ENCODE measurements at regions not wholly inside any gene's neighbourhood (a gene's known extent, or its start where the extent isn't known, plus 50 kb on each side); places are given as distances from the start of the nearest gene placed in this dataset.

DNA sequence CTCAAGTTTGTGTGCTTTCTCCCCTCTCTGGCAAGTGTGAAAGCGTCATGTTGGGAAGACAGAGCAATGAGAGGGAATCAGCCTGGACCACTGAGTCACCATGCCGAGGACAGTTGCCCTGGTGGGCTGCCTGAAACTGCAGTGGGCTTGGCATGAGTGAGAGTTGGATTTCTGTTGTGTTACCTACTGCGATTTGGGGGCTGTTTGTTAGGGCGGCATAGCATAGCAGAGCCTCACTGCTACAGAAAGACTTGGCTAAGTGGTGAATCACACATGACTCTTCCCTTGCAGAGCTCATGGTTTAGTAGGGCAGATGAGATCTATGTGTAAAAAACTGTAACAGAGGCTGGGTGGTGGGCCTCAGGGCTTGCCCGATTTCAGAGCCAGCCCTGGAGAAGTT is 324.6 kb downstream of the C16orf95 start:
- Histone ChIP-seq H3K9ac (ENCODE audit: insufficient read depth, low read length) (no peak overlapping the region), H3K4me3 (replicated peaks in 1 of 4; ENCODE audit: control extremely low read depth in 1 of 4, insufficient read depth in 1 of 4, low read depth in 3 of 4, low read length in 4 of 4) (no peak overlapping the region)
- DNase-seq (ENCODE audit: low read depth in 2 of 2) = peak in 1 of 2 donors; percentile 42

DNA sequence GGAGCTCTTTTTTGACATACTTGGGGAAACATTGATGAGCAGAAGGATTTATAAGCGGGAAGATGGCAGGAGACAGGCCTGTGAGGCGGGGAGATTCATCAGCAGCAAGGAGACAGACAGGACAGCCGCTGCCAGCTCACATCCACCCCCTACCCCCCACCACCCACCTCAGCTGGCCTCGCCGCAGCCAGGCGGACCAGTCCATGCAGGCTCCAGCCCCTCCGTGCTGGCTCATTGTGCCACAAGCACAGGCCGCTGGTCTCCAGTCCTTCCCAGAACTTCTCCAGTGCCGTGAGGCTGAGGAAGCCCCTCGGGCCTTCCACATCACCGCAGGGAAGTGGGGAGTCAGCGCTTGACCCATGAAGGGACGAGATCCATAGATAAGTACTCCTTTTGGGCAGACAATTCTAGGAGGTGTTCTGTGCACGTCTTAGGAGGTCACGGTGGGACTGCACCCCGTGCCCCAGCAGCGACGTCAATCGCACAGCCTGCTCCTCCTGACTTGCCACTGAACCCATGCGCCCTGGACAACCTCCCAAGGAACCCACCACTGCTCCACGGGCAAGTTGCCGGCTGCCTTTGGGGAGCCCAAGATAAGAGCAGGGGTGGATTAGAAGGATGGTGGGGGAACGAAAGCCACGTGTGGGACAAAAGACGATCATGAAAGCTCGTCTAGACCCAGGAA is 323.6 kb downstream of the C16orf95 start:
- Histone ChIP-seq H2AFZ (ENCODE audit: low read length) (no peak overlapping the region), H3K4me1 (ENCODE audit: control insufficient read depth, extremely low read depth, insufficient read depth, low read length) (peaks cover 20% of the 10 kb centered on the region), H3K9me3 (ENCODE audit: control insufficient read depth, insufficient read depth, low read depth, low read length) (no peaks in the 10 kb centered on the region), H3K4me3 (replicated peaks in 1 of 4; ENCODE audit: control extremely low read depth in 1 of 4, insufficient read depth in 1 of 4, low read depth in 3 of 4, low read length in 4 of 4) (no peak overlapping the region), H3K9ac (ENCODE audit: insufficient read depth, low read length) (no peak overlapping the region), H3K27ac (ENCODE audit: insufficient read depth, low read length) (no peak overlapping the region), H3K36me3 (ENCODE audit: control insufficient read depth, insufficient read depth, low read length) (no peaks in the 10 kb centered on the region), H3K79me2 (ENCODE audit: control insufficient read depth, insufficient read depth, low read length) (no peaks in the 10 kb centered on the region), H3K4me2 (ENCODE audit: extremely low read depth, insufficient read depth, low read length) (no peak overlapping the region), H4K20me1 (ENCODE audit: control insufficient read depth, extremely low read depth, insufficient read depth, low read length) (no peaks in the 10 kb centered on the region), H3K27me3 (ENCODE audit: control insufficient read depth, insufficient read depth, low read length) (no peaks in the 10 kb centered on the region)
- DNase-seq (ENCODE audit: low read depth in 2 of 2) = no peak
- TF ChIP-seq EZH2 (IDR thresholded peaks at IDR 0.05; ENCODE audit: low read length, missing control alignments) = no peak
- TF ChIP-seq, protein P1, sequence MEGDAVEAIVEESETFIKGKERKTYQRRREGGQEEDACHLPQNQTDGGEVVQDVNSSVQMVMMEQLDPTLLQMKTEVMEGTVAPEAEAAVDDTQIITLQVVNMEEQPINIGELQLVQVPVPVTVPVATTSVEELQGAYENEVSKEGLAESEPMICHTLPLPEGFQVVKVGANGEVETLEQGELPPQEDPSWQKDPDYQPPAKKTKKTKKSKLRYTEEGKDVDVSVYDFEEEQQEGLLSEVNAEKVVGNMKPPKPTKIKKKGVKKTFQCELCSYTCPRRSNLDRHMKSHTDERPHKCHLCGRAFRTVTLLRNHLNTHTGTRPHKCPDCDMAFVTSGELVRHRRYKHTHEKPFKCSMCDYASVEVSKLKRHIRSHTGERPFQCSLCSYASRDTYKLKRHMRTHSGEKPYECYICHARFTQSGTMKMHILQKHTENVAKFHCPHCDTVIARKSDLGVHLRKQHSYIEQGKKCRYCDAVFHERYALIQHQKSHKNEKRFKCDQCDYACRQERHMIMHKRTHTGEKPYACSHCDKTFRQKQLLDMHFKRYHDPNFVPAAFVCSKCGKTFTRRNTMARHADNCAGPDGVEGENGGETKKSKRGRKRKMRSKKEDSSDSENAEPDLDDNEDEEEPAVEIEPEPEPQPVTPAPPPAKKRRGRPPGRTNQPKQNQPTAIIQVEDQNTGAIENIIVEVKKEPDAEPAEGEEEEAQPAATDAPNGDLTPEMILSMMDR (conservative IDR thresholded peaks at IDR 0.05 in 1 of 2, IDR thresholded peaks at IDR 0.05 in 1 of 2; ENCODE audit: low read depth in 1 of 2, low read length in 2 of 2) = no peak

More for the DNA sequence above, 324.6 kb downstream of the C16orf95 start:
- Histone ChIP-seq H3K4me1 (ENCODE audit: control insufficient read depth, extremely low read depth, insufficient read depth, low read length) (peaks cover 20% of the 10 kb centered on the region), H4K20me1 (ENCODE audit: control insufficient read depth, extremely low read depth, insufficient read depth, low read length) (no peaks in the 10 kb centered on the region), H3K27me3 (ENCODE audit: control insufficient read depth, insufficient read depth, low read length) (no peaks in the 10 kb centered on the region), H3K79me2 (ENCODE audit: control insufficient read depth, insufficient read depth, low read length) (no peaks in the 10 kb centered on the region), H3K9me3 (ENCODE audit: control insufficient read depth, insufficient read depth, low read depth, low read length) (no peaks in the 10 kb centered on the region), H3K36me3 (ENCODE audit: control insufficient read depth, insufficient read depth, low read length) (no peaks in the 10 kb centered on the region), H3K4me2 (ENCODE audit: extremely low read depth, insufficient read depth, low read length) (no peak overlapping the region), H2AFZ (ENCODE audit: low read length) (no peak overlapping the region), H3K27ac (ENCODE audit: insufficient read depth, low read length) (no peak overlapping the region)
- TF ChIP-seq, protein P1 (conservative IDR thresholded peaks at IDR 0.05 in 1 of 2, IDR thresholded peaks at IDR 0.05 in 1 of 2; ENCODE audit: low read depth in 1 of 2, low read length in 2 of 2) = no peak
- no peak for TF ChIP-seq EZH2 (IDR thresholded peaks at IDR 0.05; ENCODE audit: low read length, missing control alignments)

DNA sequence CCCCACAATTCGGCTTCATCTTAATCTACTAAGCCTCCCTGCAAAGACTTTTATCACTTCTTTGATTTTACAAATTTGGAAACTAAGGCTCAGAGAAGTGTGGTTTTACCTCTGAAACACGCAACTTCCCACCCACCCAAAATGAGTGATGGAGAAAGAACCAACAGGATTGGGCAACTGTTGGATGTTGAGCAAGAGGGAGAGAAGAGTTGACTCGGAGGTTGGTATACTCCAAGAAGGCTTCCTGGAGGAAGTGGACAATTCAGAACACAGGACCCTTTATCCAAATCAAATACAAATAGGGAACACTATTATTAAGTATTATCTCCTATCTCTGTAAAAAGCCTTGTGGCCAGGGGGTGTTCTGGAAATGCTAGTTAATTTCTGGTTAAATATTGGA is 323.0 kb downstream of the C16orf95 start:
- Histone ChIP-seq H3K9me3 (ENCODE audit: control insufficient read depth, insufficient read depth, low read depth, low read length) (no peaks in the 10 kb centered on the region), H3K4me2 (ENCODE audit: extremely low read depth, insufficient read depth, low read length) (peak overlapping the region; percentile 67), H3K27ac (ENCODE audit: insufficient read depth, low read length) (peak overlapping the region; percentile 49), H2AFZ (ENCODE audit: low read length) (no peak overlapping the region), H4K20me1 (ENCODE audit: control insufficient read depth, extremely low read depth, insufficient read depth, low read length) (no peaks in the 10 kb centered on the region), H3K36me3 (ENCODE audit: control insufficient read depth, insufficient read depth, low read length) (no peaks in the 10 kb centered on the region), H3K79me2 (ENCODE audit: control insufficient read depth, insufficient read depth, low read length) (no peaks in the 10 kb centered on the region), H3K9ac (ENCODE audit: insufficient read depth, low read length) (no peak overlapping the region), H3K4me3 (replicated peaks in 1 of 4; ENCODE audit: control extremely low read depth in 1 of 4, insufficient read depth in 1 of 4, low read depth in 3 of 4, low read length in 4 of 4) (peak overlapping the region in 1 of 4 experiments; percentile 10), H3K4me1 (ENCODE audit: control insufficient read depth, extremely low read depth, insufficient read depth, low read length) (peaks cover 20% of the 10 kb centered on the region), H3K27me3 (ENCODE audit: control insufficient read depth, insufficient read depth, low read length) (no peaks in the 10 kb centered on the region)
- TF ChIP-seq EZH2 (IDR thresholded peaks at IDR 0.05; ENCODE audit: low read length, missing control alignments) = no peak
- TF ChIP-seq, protein P1 (conservative IDR thresholded peaks at IDR 0.05 in 1 of 2, IDR thresholded peaks at IDR 0.05 in 1 of 2; ENCODE audit: low read depth in 1 of 2, low read length in 2 of 2) = no peak
- DNase-seq (ENCODE audit: low read depth in 2 of 2) = peak in 1 of 2 donors; percentile 15
